HG03457 (cell line): ENCODE measurements at regions not wholly inside any gene's neighbourhood (a gene's known extent, or its start where the extent isn't known, plus 50 kb on each side); places are given as distances from the start of the nearest gene placed in this dataset.
A peak's percentile ranks its signal among the peaks of the same experiment; 100 is the strongest.
"Not testable (repeated sequence)": the region's sequence is repeated elsewhere in the genome, so short reads cannot be mapped to it uniquely, and the experiment has no call there.

Experiments
- ATAC-seq: cut with Tn5 transposase; IDR thresholded peaks from one replicate; pipeline ENCODE4 v1.9.1; 2021; ENCODE audit warnings: moderate number of reproducible peaks; ENCODE audit not compliant: unreplicated experiment

- no peak for ATAC-seq
Observed at GRCh38 chr12:127130506-127131124, 1136.4 kb upstream of the TMEM132C start.

- no peak for ATAC-seq
Observed at GRCh38 chr12:127133675-127134335, 1133.2 kb upstream of the TMEM132C start.

- not testable (repeated sequence) for ATAC-seq
Observed at GRCh38 chr12:127140864-127141484, 1126.0 kb upstream of the TMEM132C start.

GRCh38 chr12:127143020-127143419 is 1124.0 kb upstream of the TMEM132C start:
- no peak for ATAC-seq

GRCh38 chr12:127144770-127145169 is 1122.2 kb upstream of the TMEM132C start:
- ATAC-seq: no peak

- ATAC-seq: no peak
Observed at GRCh38 chr12:127145241-127145928, 1121.6 kb upstream of the TMEM132C start.

- peak; percentile 54 for ATAC-seq
Observed at GRCh38 chr12:127145929-127146789, 1120.8 kb upstream of the TMEM132C start.

GRCh38 chr12:127146991-127147718 is 1119.8 kb upstream of the TMEM132C start:
- no peak for ATAC-seq

GRCh38 chr12:127147724-127148123 is 1119.2 kb upstream of the TMEM132C start:
- no peak for ATAC-seq

- no peak for ATAC-seq
Observed at GRCh38 chr12:127148318-127148717, 1118.7 kb upstream of the TMEM132C start.

- ATAC-seq: no peak
Observed at GRCh38 chr12:127149226-127149964, 1117.6 kb upstream of the TMEM132C start.

- ATAC-seq: no peak
Observed at GRCh38 chr12:127150028-127150427, 1116.9 kb upstream of the TMEM132C start.

- no peak for ATAC-seq
Observed at GRCh38 chr12:127150479-127150878, 1116.5 kb upstream of the TMEM132C start.

GRCh38 chr12:127150956-127151355 is 1116.0 kb upstream of the TMEM132C start:
- ATAC-seq: no peak

GRCh38 chr12:127153996-127154395 is 1113.0 kb upstream of the TMEM132C start:
- no peak for ATAC-seq

- ATAC-seq: not testable (repeated sequence)
Observed at GRCh38 chr12:127154830-127155229, 1112.1 kb upstream of the TMEM132C start.

- ATAC-seq: not testable (repeated sequence)
Observed at GRCh38 chr12:127155935-127156619, 1110.9 kb upstream of the TMEM132C start.

GRCh38 chr12:127157501-127158366 is 1109.2 kb upstream of the TMEM132C start:
- not testable (repeated sequence) for ATAC-seq
